HepG2 (cell line): ENCODE measurements at regions not wholly inside any gene's neighbourhood (a gene's known extent, or its start where the extent isn't known, plus 50 kb on each side); places are given as distances from the start of the nearest gene placed in this dataset.

Experiments used
- ATAC-seq: fragments of 200-7000 bp; cut with Tn5 transposase; 3 replicates; pipeline ENCODE4 v1.9.1; 2020; ENCODE audit warnings: mild to moderate bottlenecking, moderate library complexity
- BruUV-seq: library from RNA; stranded (reverse); fragments of 400-500 nt; replicated peaks from 2 replicates; lab custom pipeline; 2021; lab: Mats Ljungman, UMichigan
- CTCF ChIA-PET: fragments of 300-600 bp; formaldehyde crosslinking; extraction: SDS; loops from one replicate; lab custom pipeline; 2021; ENCODE audit warnings: low total read pairs, inconsistent platforms, low intra/inter-chr PET ratio; lab: Yijun Ruan, JAX
- POLR2A ChIA-PET: fragments of 350-600 bp; sonication (Branson Sonifier 250); formaldehyde crosslinking; loops from one replicate; lab custom pipeline; 2020; ENCODE audit warnings: antibody characterized with exemption, inconsistent platforms; lab: Yijun Ruan, JAX
- DNase-seq: peaks from one replicate; pipeline ENCODE4 v3.0.0-alpha.2; 2015; ENCODE audit warnings: low spot score
- FAIRE-seq: peaks from 3 replicates; lab custom pipeline; 2011; peaks lifted over from hg19 to GRCh38; lab: Jason Lieb, UNC
- H2AFZ ChIP-seq: one replicate; pipeline ENCODE4 v1.6.1; 2011; ENCODE audit warnings: low read length, inconsistent platforms
- H3K27ac ChIP-seq: fragments of 300-600 bp; 3 replicates; pipeline ENCODE4 v1.8.0; 2011; ENCODE audit warnings: mixed run types, mild to moderate bottlenecking, mixed read lengths, low read length, inconsistent platforms; ENCODE audit not compliant: insufficient read depth; ENCODE audit errors: extremely low read length
- H3K27me3 ChIP-seq, 2 experiments: fragments of 200-600 bp in 1 of 2; 2 replicates in 1 of 2; 3 replicates in 1 of 2; pipeline versions ENCODE4 v1.6.0 to v1.8.0; 2011; ENCODE audit warnings: low read length in 2 of 2, mild to moderate bottlenecking in 2 of 2, moderate library complexity in 2 of 2, inconsistent platforms in 1 of 2; ENCODE audit not compliant: insufficient read depth in 2 of 2, control insufficient read depth in 1 of 2
- H3K36me3 ChIP-seq, 2 experiments: fragments of 200-600 bp in 1 of 2; replicated peaks in 1 of 2; 2 replicates in 1 of 2; 3 replicates in 1 of 2; pipeline versions ENCODE4 v1.5.1 to v1.8.0; 2011; ENCODE audit warnings: low read length in 2 of 2, inconsistent platforms in 1 of 2; ENCODE audit not compliant: insufficient read depth in 2 of 2, control insufficient read depth in 1 of 2
- H3K4me1 ChIP-seq: 2 replicates; pipeline ENCODE4 v1.5.1; 2012; ENCODE audit warnings: low read length, inconsistent platforms; ENCODE audit not compliant: insufficient read depth
- H3K4me2 ChIP-seq: 2 replicates; pipeline ENCODE4 v1.6.0; 2011; ENCODE audit warnings: low read depth, low read length, inconsistent platforms
- H3K4me3 ChIP-seq, 3 experiments: fragments of 200-600 bp in 1 of 3; sonication (generic), shearing (Covaris generic) in 1 of 3; replicated peaks in 1 of 3; 2 replicates each; pipeline ENCODE4 v1.5.1; 2011 to 2016; ENCODE audit warnings: low read length in 3 of 3, inconsistent platforms in 2 of 3, low read depth in 2 of 3, mild to moderate bottlenecking in 2 of 3, control low read depth in 1 of 3, mixed read lengths in 1 of 3; ENCODE audit not compliant: insufficient read depth in 1 of 3
- H3K79me2 ChIP-seq: one replicate; pipeline ENCODE4 v1.6.1; 2011; ENCODE audit warnings: low read length, inconsistent platforms; ENCODE audit not compliant: insufficient read depth
- H3K9ac ChIP-seq: 2 replicates; pipeline ENCODE4 v1.6.0; 2011; ENCODE audit warnings: mild to moderate bottlenecking, low read depth, low read length, inconsistent platforms; ENCODE audit not compliant: insufficient read depth
- H3K9me3 ChIP-seq: 2 replicates; pipeline ENCODE4 v1.5.1; 2012; ENCODE audit warnings: mild to moderate bottlenecking, low read length
- H4K20me1 ChIP-seq: 2 replicates; pipeline ENCODE4 v1.6.0; 2011; ENCODE audit warnings: inconsistent platforms, mild to moderate bottlenecking, low read length, moderate library complexity; ENCODE audit not compliant: insufficient read depth
- CBX1 ChIP-seq: IDR thresholded peaks from one replicate; pipeline ENCODE4 v1.6.1; 2016; ENCODE audit warnings: antibody characterized with exemption, low read depth
- CREB1 ChIP-seq, 2 experiments: fragments of 450-650 bp in 1 of 2; IDR thresholded peaks; 2 replicates each; pipeline ENCODE4 v1.6.1; 2016 to 2017; ENCODE audit warnings: control low read depth in 1 of 2, mild to moderate bottlenecking in 1 of 2, missing compliant biosample characterization in 1 of 2, missing genetic modification characterization in 1 of 2
- EED ChIP-seq: sonication (generic); formaldehyde crosslinking; IDR thresholded peaks from 2 replicates; pipeline ENCODE4 v1.5.0; 2020; ENCODE audit warnings: mild to moderate bottlenecking, missing genetic modification reagents
- GMEB1 ChIP-seq: sonication (generic); formaldehyde crosslinking; IDR thresholded peaks from 2 replicates; pipeline ENCODE4 v1.5.1; 2020; ENCODE audit warnings: missing genetic modification reagents, mild to moderate bottlenecking, borderline replicate concordance
- GMEB2 ChIP-seq: IDR thresholded peaks from 2 replicates; pipeline ENCODE4 v1.6.1; 2016; ENCODE audit warnings: missing biosample characterization, missing genetic modification reagents, low read depth
- KDM5A ChIP-seq: fragments of 200-600 bp; sonication (generic); IDR thresholded peaks from 2 replicates; pipeline ENCODE4 v1.7.0; 2018; ENCODE audit warnings: antibody characterized with exemption, mild to moderate bottlenecking, low read length, borderline replicate concordance
- MBD4 ChIP-seq: IDR thresholded peaks from 2 replicates; pipeline ENCODE4 v1.6.1; 2012; ENCODE audit warnings: low read length, inconsistent platforms, borderline replicate concordance
- MYNN ChIP-seq: sonication (generic); formaldehyde crosslinking; IDR thresholded peaks from 2 replicates; pipeline ENCODE4 v1.4.0; 2020; ENCODE audit warnings: mild to moderate bottlenecking, low read depth, missing genetic modification reagents
- TCF7 ChIP-seq: sonication (generic); IDR thresholded peaks from 2 replicates; pipeline ENCODE4 v1.6.1; 2016; ENCODE audit warnings: antibody characterized with exemption, low read depth
- ZBTB3 ChIP-seq: sonication (generic); formaldehyde crosslinking; IDR thresholded peaks from 2 replicates; pipeline ENCODE4 v1.4.0; 2020; ENCODE audit warnings: low read depth, mild to moderate bottlenecking, moderate library complexity, missing genetic modification reagents, borderline replicate concordance
- ZNF275 ChIP-seq: sonication (generic); formaldehyde crosslinking; IDR thresholded peaks from 2 replicates; pipeline ENCODE4 v1.8.0; 2022; ENCODE audit warnings: missing genetic modification reagents, mild to moderate bottlenecking, inconsistent platforms, borderline replicate concordance
- ZNF512B ChIP-seq: sonication (generic); formaldehyde crosslinking; IDR thresholded peaks from 2 replicates; pipeline ENCODE4 v1.5.1; 2020; ENCODE audit warnings: missing genetic modification reagents, mild to moderate bottlenecking, borderline replicate concordance
- WGBS: methylation state at CpG from one replicate; pipeline ENCODE4 v1.1.6; 2017; ENCODE audit warnings: low lambda C conversion rate; 5-methylcytosine and 5-hydroxymethylcytosine counted together
- in situ Hi-C: cut with HindIII; loops from 2 replicates; pipeline ENCODE4 v1.10.0; 2017; ENCODE audit warnings: low pct_unique_long_range_greater_than_20kb; ENCODE audit not compliant: extremely low pct_ligation_motif_present
- intact Hi-C: fragments of 100-400 bp; cut with micrococcal nuclease; formaldehyde crosslinking; loops from one replicate; pipeline ENCODE4 v1.10.0; 2022; ENCODE audit not compliant: unreplicated experiment

GRCh38 chr3:174548841-174549623 is 310.1 kb upstream of the NAALADL2 start (continued):
- no peak for TF ChIP-seq ZNF275 (CRISPR knock-in tag)

GRCh38 chr3:174581558-174581957 is 277.6 kb upstream of the NAALADL2 start:
- ATAC-seq: no peak
- Histone ChIP-seq H3K4me3 (no peak overlapping the region), H3K9ac (no peak overlapping the region), H3K4me1 (no peaks in the 10 kb centered on the region), H3K79me2 (no peaks in the 10 kb centered on the region), H2AFZ (no peak overlapping the region), H3K27ac (no peak overlapping the region), H3K4me2 (no peak overlapping the region), H3K27me3 (no peaks in the 10 kb centered on the region), H3K36me3 (no peaks in the 10 kb centered on the region), H4K20me1 (no peaks in the 10 kb centered on the region), H3K9me3 (no peaks in the 10 kb centered on the region)
- ChIA-PET CTCF (no interaction called here), POLR2A (no interaction called here)
- WGBS: 47% methylated on average over 5 of the region's 5 CpGs
- intact Hi-C loops: no loop called here
- no peak for TF ChIP-seq MBD4
- TF ChIP-seq GMEB2 (CRISPR knock-in tag): no peak
- no peak for TF ChIP-seq MYNN (CRISPR knock-in tag)
- no peak for TF ChIP-seq ZNF512B
- TF ChIP-seq CBX1: no peak
- TF ChIP-seq ZBTB3 (CRISPR knock-in tag): no peak
- no peak for TF ChIP-seq TCF7
- no peak for TF ChIP-seq EED (CRISPR knock-in tag)
- no peak for TF ChIP-seq GMEB1 (CRISPR knock-in tag)
- TF ChIP-seq CREB1 (IDR thresholded peaks at IDR 0.05): no peak
- TF ChIP-seq CREB1 (CRISPR knock-in tag; IDR thresholded peaks at IDR 0.05): no peak
- no peak for TF ChIP-seq KDM5A
- BruUV-seq: no TSS peak
- no peak for DNase-seq
- FAIRE-seq: no peak
- in situ Hi-C loops: no loop called here
